ENCODE measurements at regions not wholly inside any gene's neighbourhood (a gene's known extent, or its start where the extent isn't known, plus 50 kb on each side); places are given as distances from the start of the nearest gene placed in this dataset.

DNA sequence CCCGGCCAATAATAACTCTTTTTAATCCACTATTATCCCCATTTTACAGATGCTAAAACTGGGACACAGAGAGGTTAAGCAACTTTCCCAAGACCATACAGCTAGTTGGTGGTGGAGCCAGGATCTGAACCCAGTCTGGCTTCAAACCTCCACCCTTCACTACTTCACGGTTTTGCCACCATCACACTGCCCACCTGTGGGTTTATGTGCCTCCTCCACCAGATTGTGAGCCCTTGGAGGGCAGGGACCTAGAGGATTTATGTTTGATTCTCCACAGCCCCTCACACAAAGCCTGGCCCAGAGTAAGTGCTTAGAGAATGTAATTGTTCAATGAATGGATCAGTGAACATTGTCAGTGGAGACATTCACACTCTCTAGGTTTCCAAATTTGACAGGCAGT, 153.4 kb upstream of the MYCN start:
- TF ChIP-seq CTCF (IDR thresholded peaks at IDR 0.05; ENCODE audit: low read length) (no peak), EZH2 (optimal IDR thresholded peaks at IDR 0.05; ENCODE audit: low read depth, low read length) (no peak), EZH2phosphoT487 (IDR thresholded peaks at IDR 0.05; ENCODE audit: low read length) (no peak)
